ENCODE measurements at regions not wholly inside any gene's neighbourhood (a gene's known extent, or its start where the extent isn't known, plus 50 kb on each side); places are given as distances from the start of the nearest gene placed in this dataset.

GRCh38 chr3:159922861-159923312 is 65.7 kb upstream of the IL12A start:
- H3K4me2 ChIP-seq: no peak overlapping the region

GRCh38 chr3:159923336-159923735 is 65.3 kb upstream of the IL12A start:
- Histone ChIP-seq H2AFZ (ENCODE audit: low read depth) (no peak overlapping the region), H3K4me2 (no peak overlapping the region), H3K79me2 (ENCODE audit: insufficient read depth, low read depth) (no peaks in the 10 kb centered on the region), H3K4me1 (ENCODE audit: low read depth, poor library complexity, severe bottlenecking) (peaks cover 16% of the 10 kb centered on the region), H3K27me3 (ENCODE audit: insufficient read depth, low read depth) (no peaks in the 10 kb centered on the region), H3K9ac (no peak overlapping the region), H3K36me3 (ENCODE audit: insufficient read depth) (no peaks in the 10 kb centered on the region), H3K4me3 (IDR thresholded peaks at IDR 0.05; ENCODE audit: insufficient read depth, low read depth, low read length) (no peak overlapping the region), H4K20me1 (ENCODE audit: insufficient read depth) (no peaks in the 10 kb centered on the region), H3K27ac (no peak overlapping the region)
- TF ChIP-seq CTCF (conservative IDR thresholded peaks at IDR 0.05; ENCODE audit: low read depth, low read length): no peak

More at GRCh38 chr3:159922861-159923312, 65.7 kb upstream of the IL12A start:
- no peak overlapping the region for H3K27ac ChIP-seq
- no peaks in the 10 kb centered on the region for H4K20me1 ChIP-seq (ENCODE audit: insufficient read depth)
- H3K36me3 ChIP-seq (ENCODE audit: insufficient read depth): no peaks in the 10 kb centered on the region
- no peaks in the 10 kb centered on the region for H3K27me3 ChIP-seq (ENCODE audit: insufficient read depth, low read depth)
- no peak overlapping the region for H2AFZ ChIP-seq (ENCODE audit: low read depth)
- H3K79me2 ChIP-seq (ENCODE audit: insufficient read depth, low read depth): no peaks in the 10 kb centered on the region
- peaks cover 16% of the 10 kb centered on the region for H3K4me1 ChIP-seq (ENCODE audit: low read depth, poor library complexity, severe bottlenecking)
- no peak overlapping the region for H3K4me3 ChIP-seq (IDR thresholded peaks at IDR 0.05; ENCODE audit: insufficient read depth, low read depth, low read length)
- no peak for TF ChIP-seq CTCF (conservative IDR thresholded peaks at IDR 0.05; ENCODE audit: low read depth, low read length)
- H3K9ac ChIP-seq: no peak overlapping the region

- Histone ChIP-seq H3K4me3 (IDR thresholded peaks at IDR 0.05; ENCODE audit: insufficient read depth, low read depth, low read length) (no peak overlapping the region), H3K79me2 (ENCODE audit: insufficient read depth, low read depth) (no peaks in the 10 kb centered on the region), H3K27me3 (ENCODE audit: insufficient read depth, low read depth) (no peaks in the 10 kb centered on the region), H3K9ac (no peak overlapping the region), H3K27ac (no peak overlapping the region), H3K36me3 (ENCODE audit: insufficient read depth) (no peaks in the 10 kb centered on the region), H2AFZ (ENCODE audit: low read depth) (no peak overlapping the region), H4K20me1 (ENCODE audit: insufficient read depth) (no peaks in the 10 kb centered on the region), H3K4me2 (no peak overlapping the region), H3K4me1 (ENCODE audit: low read depth, poor library complexity, severe bottlenecking) (peaks cover 16% of the 10 kb centered on the region)
- TF ChIP-seq CTCF (conservative IDR thresholded peaks at IDR 0.05; ENCODE audit: low read depth, low read length): no peak
Observed at GRCh38 chr3:159923956-159924355, 64.7 kb upstream of the IL12A start.

GRCh38 chr3:159924411-159924810 is 64.2 kb upstream of the IL12A start:
- H3K4me2 ChIP-seq: no peak overlapping the region
- no peak overlapping the region for H3K4me3 ChIP-seq (IDR thresholded peaks at IDR 0.05; ENCODE audit: insufficient read depth, low read depth, low read length)
- H3K9ac ChIP-seq: no peak overlapping the region
- TF ChIP-seq CTCF (conservative IDR thresholded peaks at IDR 0.05; ENCODE audit: low read depth, low read length): no peak
- no peak overlapping the region for H2AFZ ChIP-seq (ENCODE audit: low read depth)
- peaks cover 12% of the 10 kb centered on the region for H3K4me1 ChIP-seq (ENCODE audit: low read depth, poor library complexity, severe bottlenecking)
- H3K36me3 ChIP-seq (ENCODE audit: insufficient read depth): no peaks in the 10 kb centered on the region
- no peaks in the 10 kb centered on the region for H3K27me3 ChIP-seq (ENCODE audit: insufficient read depth, low read depth)
- no peaks in the 10 kb centered on the region for H4K20me1 ChIP-seq (ENCODE audit: insufficient read depth)
- no peaks in the 10 kb centered on the region for H3K79me2 ChIP-seq (ENCODE audit: insufficient read depth, low read depth)
- no peak overlapping the region for H3K27ac ChIP-seq

Measured in KMS-11 (cell line).